ENCODE measurements at regions not wholly inside any gene's neighbourhood (a gene's known extent, or its start where the extent isn't known, plus 50 kb on each side); places are given as distances from the start of the nearest gene placed in this dataset.

GRCh38 chr22:22433770-22434169, 74.8 kb downstream of the ZNF280B start:
- TF ChIP-seq CTCF (conservative IDR thresholded peaks at IDR 0.05): no peak
- H3K4ac ChIP-seq (ENCODE audit: low read depth, low read length): no peak overlapping the region
- no peaks in the 10 kb centered on the region for H4K20me1 ChIP-seq (ENCODE audit: control insufficient read depth, insufficient read depth, insufficient read length)
- no peak overlapping the region for H4K91ac ChIP-seq (ENCODE audit: insufficient read length, low read depth, low read length)
- H2BK5ac ChIP-seq (ENCODE audit: insufficient read length, low read length): no peak overlapping the region
- H3K4me2 ChIP-seq (ENCODE audit: insufficient read depth, insufficient read length, low read length): no peak overlapping the region
- no peaks in the 10 kb centered on the region for H3K23me2 ChIP-seq (ENCODE audit: insufficient read length, low read depth, low read length, poor library complexity, severe bottlenecking)
- H3T11ph ChIP-seq (ENCODE audit: low read length): no peak overlapping the region
- H2BK120ac ChIP-seq (ENCODE audit: low read depth, low read length, poor library complexity, severe bottlenecking): no peak overlapping the region
- H3K9me3 ChIP-seq (ENCODE audit: control insufficient read depth, low read depth, low read length): no peaks in the 10 kb centered on the region
- H3K36me3 Mint-ChIP-seq (ENCODE audit: insufficient read depth in 1 of 3, low read depth in 3 of 3): no peaks in the 10 kb centered on the region
- no peaks in the 10 kb centered on the region for H3K79me1 ChIP-seq (ENCODE audit: insufficient read depth, low read depth, low read length, poor library complexity, severe bottlenecking)
- no peak overlapping the region for H3K56ac ChIP-seq (ENCODE audit: insufficient read length, low read depth, low read length)
- no peak overlapping the region for H2BK15ac ChIP-seq (ENCODE audit: low read depth, low read length)
- no peak overlapping the region for H2BK20ac ChIP-seq (ENCODE audit: low read depth, low read length, poor library complexity, severe bottlenecking)
- no peak overlapping the region for H4K5ac ChIP-seq (ENCODE audit: insufficient read length, low read depth, low read length)
- no peaks in the 10 kb centered on the region for H3K4me1 Mint-ChIP-seq
- no peak overlapping the region for H3K9ac ChIP-seq (ENCODE audit: extremely low read depth, insufficient read length, low read length)
- H3K23ac ChIP-seq (ENCODE audit: insufficient read length, low read depth, low read length): no peak overlapping the region
- H3K27me3 ChIP-seq (ENCODE audit: insufficient read depth, low read length): peaks cover 57% of the 10 kb centered on the region
- no peak overlapping the region for H2AFZ ChIP-seq (ENCODE audit: low read length)
- H3K27ac Mint-ChIP-seq: no peak overlapping the region
- peaks cover 15 to 22% of the 10 kb centered on the region in 2 experiments for H3K9me3 Mint-ChIP-seq
- H3K14ac ChIP-seq (ENCODE audit: insufficient read depth, low read length): no peak overlapping the region
- H3K4me3 Mint-ChIP-seq: no peak overlapping the region
- no CpG with 5 or more reads among the region's 4 CpGs for WGBS (ENCODE audit: extremely low coverage, insufficient read length, low lambda C conversion rate)
- no peak overlapping the region for H2AK5ac ChIP-seq (ENCODE audit: insufficient read length, low read length)
- no peak for DNase-seq
- no peaks in the 10 kb centered on the region for H3K79me2 ChIP-seq (ENCODE audit: insufficient read depth, low read length)
- no peak overlapping the region for H4K8ac ChIP-seq (replicated peaks; ENCODE audit: insufficient read length, low read depth, low read length)
- no peak overlapping the region for H2BK12ac ChIP-seq (ENCODE audit: insufficient read length, low read depth, low read length)
- H3K4me1 ChIP-seq (ENCODE audit: insufficient read depth, low read length): no peaks in the 10 kb centered on the region
- H3K27ac ChIP-seq (ENCODE audit: insufficient read length, low read depth, low read length): no peak overlapping the region
- H3K27me3 Mint-ChIP-seq (ENCODE audit: low read depth): peaks cover 99% of the 10 kb centered on the region
- no peak overlapping the region for H3K18ac ChIP-seq (ENCODE audit: insufficient read length, low read depth, low read length)
